ENCODE measurements at regions not wholly inside any gene's neighbourhood (a gene's known extent, or its start where the extent isn't known, plus 50 kb on each side); places are given as distances from the start of the nearest gene placed in this dataset.

DNA sequence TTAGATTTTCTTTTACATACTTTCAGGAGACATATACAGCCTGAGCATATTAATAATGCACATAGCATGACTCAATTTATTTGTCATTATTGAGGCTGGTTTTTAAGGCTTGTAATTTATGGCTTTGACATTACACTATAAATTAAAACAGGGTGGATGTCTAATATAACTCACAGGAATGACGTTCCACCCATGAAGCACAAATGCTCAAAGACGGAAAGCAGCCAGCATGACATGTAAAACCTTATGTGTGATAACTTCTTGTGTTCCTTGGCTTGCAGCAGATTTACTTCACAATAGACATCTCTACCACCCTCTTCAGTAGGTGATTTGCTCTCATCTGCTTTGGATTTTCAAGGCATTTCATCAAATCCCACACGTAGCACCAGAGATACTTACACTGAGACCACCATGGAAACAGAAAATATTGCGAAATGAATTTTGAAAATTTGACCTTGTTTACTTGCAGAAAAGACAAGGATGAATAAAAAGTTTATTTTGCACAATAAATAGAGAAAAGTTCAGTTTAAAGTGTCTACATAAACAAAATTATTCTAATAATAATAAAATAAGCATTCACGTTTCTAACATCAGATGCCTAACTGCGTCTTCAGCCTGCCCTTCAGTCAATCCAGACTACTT, 64.7 kb upstream of the BTC start:
- TF ChIP-seq POLR2AphosphoS5 (IDR thresholded peaks at IDR 0.05): no peak
- TF ChIP-seq, protein P1, sequence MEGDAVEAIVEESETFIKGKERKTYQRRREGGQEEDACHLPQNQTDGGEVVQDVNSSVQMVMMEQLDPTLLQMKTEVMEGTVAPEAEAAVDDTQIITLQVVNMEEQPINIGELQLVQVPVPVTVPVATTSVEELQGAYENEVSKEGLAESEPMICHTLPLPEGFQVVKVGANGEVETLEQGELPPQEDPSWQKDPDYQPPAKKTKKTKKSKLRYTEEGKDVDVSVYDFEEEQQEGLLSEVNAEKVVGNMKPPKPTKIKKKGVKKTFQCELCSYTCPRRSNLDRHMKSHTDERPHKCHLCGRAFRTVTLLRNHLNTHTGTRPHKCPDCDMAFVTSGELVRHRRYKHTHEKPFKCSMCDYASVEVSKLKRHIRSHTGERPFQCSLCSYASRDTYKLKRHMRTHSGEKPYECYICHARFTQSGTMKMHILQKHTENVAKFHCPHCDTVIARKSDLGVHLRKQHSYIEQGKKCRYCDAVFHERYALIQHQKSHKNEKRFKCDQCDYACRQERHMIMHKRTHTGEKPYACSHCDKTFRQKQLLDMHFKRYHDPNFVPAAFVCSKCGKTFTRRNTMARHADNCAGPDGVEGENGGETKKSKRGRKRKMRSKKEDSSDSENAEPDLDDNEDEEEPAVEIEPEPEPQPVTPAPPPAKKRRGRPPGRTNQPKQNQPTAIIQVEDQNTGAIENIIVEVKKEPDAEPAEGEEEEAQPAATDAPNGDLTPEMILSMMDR (IDR thresholded peaks at IDR 0.05 in 8 of 11, conservative IDR thresholded peaks at IDR 0.05 in 3 of 11): no peak
